ENCODE measurements at regions not wholly inside any gene's neighbourhood (a gene's known extent, or its start where the extent isn't known, plus 50 kb on each side); places are given as distances from the start of the nearest gene placed in this dataset.

- CTCF ChIA-PET, result no interaction called here
- no TSS peak for BruUV-seq (replicated peaks)
Measured at GRCh38 chr10:36188461-36188860, 546.4 kb upstream of the FZD8 start.

More at GRCh38 chr10:36188461-36188860, 546.4 kb upstream of the FZD8 start:
- H3K4me1 ChIP-seq (ENCODE audit: control insufficient read depth, insufficient read depth, low read length), result no peaks in the 10 kb centered on the region
- H3K36me3 ChIP-seq (ENCODE audit: control insufficient read depth in 2 of 2, insufficient read depth in 2 of 2, low read length in 1 of 2), result no peaks in the 10 kb centered on the region
- ChIA-PET RAD21 (ENCODE audit: unreplicated experiment) (no interaction called here), SMC1A (ENCODE audit: uncharacterized antibody, unreplicated experiment) (no interaction called here), POLR2A (no interaction called here)
- no peak overlapping the region for H3K27ac ChIP-seq (ENCODE audit: control insufficient read depth, insufficient read depth)
- DNase-seq (ENCODE audit: low read depth, low spot score) (no peak), FAIRE-seq (no peak), ATAC-seq (no peak)
- no peak overlapping the region for H3K4me3 ChIP-seq
- H3K9ac ChIP-seq (ENCODE audit: control insufficient read depth, insufficient read depth, low read length), result no peak overlapping the region
- in situ Hi-C loops (cut with MboI) (no loop called here), intact Hi-C loops (cut with micrococcal nuclease; ENCODE audit: unreplicated experiment) (no loop called here)
- TF ChIP-seq PKNOX1 (IDR thresholded peaks at IDR 0.05), result no peak
- TF ChIP-seq SMAD5 (IDR thresholded peaks at IDR 0.05; ENCODE audit: low read depth), result no peak
- no peak for TF ChIP-seq ASH2L (IDR thresholded peaks at IDR 0.05; ENCODE audit: borderline replicate concordance, low read depth)
- no peak for TF ChIP-seq CEBPZ (IDR thresholded peaks at IDR 0.05; ENCODE audit: low read depth, low read length)
- no peak for TF ChIP-seq ATF3 (IDR thresholded peaks at IDR 0.05; ENCODE audit: borderline replicate concordance, extremely low read depth, low read depth, low read length)
- no peak for TF ChIP-seq RAD21 (IDR thresholded peaks at IDR 0.05; ENCODE audit: insufficient read depth, low read depth, low read length)
- TF ChIP-seq PBX3 (IDR thresholded peaks at IDR 0.05; ENCODE audit: insufficient replicate concordance, low read depth, low read length), result no peak
- 16% methylated on average over 4 of the region's 4 CpGs for WGBS (ENCODE audit: insufficient coverage, insufficient replicate concordance, low lambda C conversion rate, missing lambda C conversion rate)
- no peak overlapping the region for H2AFZ ChIP-seq (ENCODE audit: control insufficient read depth, low read depth, low read length)
- no peaks in the 10 kb centered on the region for H4K20me1 ChIP-seq (ENCODE audit: control insufficient read depth, insufficient read depth)
- H3K27me3 ChIP-seq (replicated peaks in 1 of 2; ENCODE audit: control insufficient read depth in 2 of 2, insufficient read depth in 2 of 2, low read length in 1 of 2), result no peaks in the 10 kb centered on the region
- H3K4me2 ChIP-seq (ENCODE audit: control insufficient read depth, insufficient read depth), result no peak overlapping the region
- no peaks in the 10 kb centered on the region for H3K79me2 ChIP-seq (ENCODE audit: control insufficient read depth, insufficient read depth, low read length)
- no peaks in the 10 kb centered on the region; the same call in 2 of the 3 replicates for H3K9me3 ChIP-seq (replicated peaks; ENCODE audit: control insufficient read depth, insufficient read depth, low read length)
